ENCODE measurements at regions not wholly inside any gene's neighbourhood (a gene's known extent, or its start where the extent isn't known, plus 50 kb on each side); places are given as distances from the start of the nearest gene placed in this dataset.

- DNase-seq (ENCODE audit: low spot score) = no peak
- TF ChIP-seq CTCF (IDR thresholded peaks at IDR 0.05) = no peak
- ATAC-seq (ENCODE audit: low FRiP score) = no peak
Observed at GRCh38 chr2:151103551-151103950, 158.1 kb downstream of the RBM43 start.

GRCh38 chr2:151102226-151102625, 159.4 kb downstream of the RBM43 start:
- TF ChIP-seq CTCF (IDR thresholded peaks at IDR 0.05) = no peak
- ATAC-seq (ENCODE audit: low FRiP score) (no peak), DNase-seq (ENCODE audit: low spot score) (no peak)

GRCh38 chr2:151098841-151099240, 162.8 kb downstream of the RBM43 start:
- DNase-seq (ENCODE audit: low spot score) (no peak), ATAC-seq (ENCODE audit: low FRiP score) (no peak)
- no peak for TF ChIP-seq CTCF (IDR thresholded peaks at IDR 0.05)

- TF ChIP-seq CTCF (IDR thresholded peaks at IDR 0.05) = no peak
- ATAC-seq (ENCODE audit: low FRiP score) = no peak
- DNase-seq (ENCODE audit: low spot score) = no peak
Observed at GRCh38 chr2:151097895-151098294, 163.8 kb downstream of the RBM43 start.

GRCh38 chr2:151097128-151097527, 164.5 kb downstream of the RBM43 start:
- no peak for DNase-seq (ENCODE audit: low spot score)
- ATAC-seq (ENCODE audit: low FRiP score) = no peak
- TF ChIP-seq CTCF (IDR thresholded peaks at IDR 0.05) = no peak

- no peak for TF ChIP-seq CTCF (IDR thresholded peaks at IDR 0.05)
- DNase-seq (ENCODE audit: low spot score) = no peak
- no peak for ATAC-seq (ENCODE audit: low FRiP score)
Observed at GRCh38 chr2:151096235-151096634, 165.4 kb downstream of the RBM43 start.

GRCh38 chr2:151095463-151095862, 166.2 kb downstream of the RBM43 start:
- DNase-seq (ENCODE audit: low spot score) = no peak
- no peak for TF ChIP-seq CTCF (IDR thresholded peaks at IDR 0.05)

More at GRCh38 chr2:151095463-151095862, 166.2 kb downstream of the RBM43 start:
- no peak for ATAC-seq (ENCODE audit: low FRiP score)

Data from omental fat pad (tissue), 3 donors.